ENCODE measurements at regions not wholly inside any gene's neighbourhood (a gene's known extent, or its start where the extent isn't known, plus 50 kb on each side); places are given as distances from the start of the nearest gene placed in this dataset.
"Not testable (repeated sequence)": the region's sequence is repeated elsewhere in the genome, so short reads cannot be mapped to it uniquely, and the experiment has no call there.

- not testable (repeated sequence) for DNase-seq (ENCODE audit: low spot score in 2 of 2); FAIRE-seq
Measured at GRCh38 chr12:14032191-14032590, 50.8 kb upstream of the GRIN2B start.

- no peak for DNase-seq (ENCODE audit: low spot score in 2 of 2)
- FAIRE-seq = no peak
Measured at GRCh38 chr12:14043776-14044175, 62.4 kb upstream of the GRIN2B start.

- FAIRE-seq (no peak), DNase-seq (ENCODE audit: low spot score in 2 of 2) (no peak)
Measured at GRCh38 chr12:14048941-14049545, 67.6 kb upstream of the GRIN2B start.

DNA sequence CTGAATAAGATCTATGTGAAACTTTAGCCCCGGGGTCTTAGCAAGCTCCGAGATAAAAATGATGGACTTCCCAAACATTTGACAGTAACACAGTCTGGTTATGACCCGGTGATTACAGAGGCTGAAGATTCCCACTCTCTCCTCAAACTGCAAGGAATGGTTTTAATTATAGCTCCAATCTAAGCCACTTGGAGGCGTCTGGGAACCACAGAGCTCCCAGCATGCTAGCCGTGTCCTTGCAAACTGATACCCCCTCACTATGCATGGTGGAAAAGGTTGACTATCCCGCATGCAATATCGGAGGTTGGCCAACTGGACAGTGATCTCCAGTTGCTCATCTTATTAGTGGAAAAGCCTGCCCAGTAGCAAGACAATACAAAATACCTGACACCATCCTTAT is 76.5 kb upstream of the GRIN2B start:
- FAIRE-seq (no peak), DNase-seq (ENCODE audit: low spot score in 2 of 2) (no peak)

DNA sequence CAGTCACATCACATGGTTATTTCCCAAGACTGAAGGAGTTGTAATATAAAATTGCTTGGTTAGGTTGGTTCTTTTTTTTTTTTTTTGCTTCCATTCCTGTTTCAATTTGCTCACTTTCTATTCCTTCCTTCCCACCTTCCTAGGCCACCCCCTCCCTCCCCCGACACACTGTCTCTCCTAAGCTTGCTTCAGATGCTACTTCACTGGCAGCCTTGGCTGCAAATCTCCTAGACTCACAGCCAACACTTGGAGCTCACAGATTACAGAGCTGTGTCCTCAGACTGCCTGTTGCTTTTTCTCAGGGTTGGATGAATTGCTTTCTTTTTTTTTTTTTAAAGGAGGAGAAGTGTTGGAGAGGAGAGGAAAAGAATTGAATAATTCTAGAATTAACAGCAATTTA is 77.3 kb upstream of the GRIN2B start:
- DNase-seq (ENCODE audit: low spot score in 2 of 2) (no peak), FAIRE-seq (no peak)

DNA sequence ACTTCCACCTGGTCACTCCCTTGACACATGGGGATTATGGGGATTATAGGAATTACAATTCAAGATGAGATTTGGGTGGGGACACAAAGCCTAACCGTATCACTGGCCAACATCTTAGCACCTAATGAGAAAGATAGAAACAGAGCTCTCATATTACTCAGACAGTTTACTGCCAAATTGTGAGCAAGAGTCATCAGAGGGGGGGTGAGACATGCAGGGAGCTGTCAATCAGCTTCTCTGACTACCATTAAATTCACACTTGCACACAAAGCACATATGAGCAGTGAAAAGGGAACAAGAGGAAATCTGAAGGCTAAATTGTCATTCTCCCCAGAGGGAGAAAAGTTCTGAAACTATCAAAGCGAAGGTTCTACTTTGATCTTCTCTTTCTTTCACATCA is 78.1 kb upstream of the GRIN2B start:
- DNase-seq (ENCODE audit: low spot score in 2 of 2) (no peak), FAIRE-seq (no peak)

- FAIRE-seq (no peak), DNase-seq (ENCODE audit: low spot score in 2 of 2) (no peak)
Measured at GRCh38 chr12:14065616-14066015, 84.2 kb upstream of the GRIN2B start.

- DNase-seq (ENCODE audit: low spot score in 2 of 2) (no peak), FAIRE-seq (no peak)
Measured at GRCh38 chr12:14066021-14066420, 84.6 kb upstream of the GRIN2B start.

DNA sequence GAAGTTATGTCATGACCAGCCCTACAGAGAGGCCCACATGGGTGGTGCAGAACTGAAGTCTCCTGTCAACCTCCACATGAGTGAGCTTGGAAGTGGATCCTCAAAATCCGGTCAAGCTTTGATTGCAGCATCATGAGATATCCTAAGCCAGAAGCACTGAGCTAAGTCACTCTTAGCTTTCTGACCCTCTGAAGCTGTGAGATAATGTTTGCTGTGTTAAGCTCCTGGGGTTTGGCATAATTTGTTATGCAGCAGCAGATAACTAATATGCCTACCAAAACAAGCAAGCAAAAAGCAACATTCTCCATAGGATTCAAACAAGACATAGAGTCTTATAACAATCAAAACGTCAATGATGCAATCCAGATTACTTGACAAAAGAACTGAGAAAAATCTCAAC is 87.6 kb upstream of the GRIN2B start:
- DNase-seq (ENCODE audit: low spot score in 2 of 2) (no peak), FAIRE-seq (no peak)

DNA sequence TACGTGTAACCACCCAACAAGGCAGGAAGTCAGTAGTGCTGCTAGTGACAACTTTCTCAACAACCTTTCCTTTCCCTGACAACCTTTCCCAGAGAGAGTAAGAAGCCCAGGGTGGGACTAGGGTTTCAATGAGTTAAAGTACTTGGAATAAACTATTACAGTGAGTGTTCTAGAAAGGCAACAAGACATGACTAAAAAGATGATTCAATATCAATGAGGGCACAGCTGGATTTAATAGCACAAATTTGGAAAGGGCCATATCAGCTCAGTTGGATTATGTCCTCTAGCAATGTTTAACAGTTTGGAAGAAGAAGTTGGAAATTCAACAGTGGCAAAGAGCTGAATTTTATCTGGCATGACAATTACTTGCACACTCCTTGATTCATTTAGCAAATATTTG is 90.4 kb upstream of the GRIN2B start:
- DNase-seq (ENCODE audit: low spot score in 2 of 2) = no peak
- FAIRE-seq = no peak

DNA sequence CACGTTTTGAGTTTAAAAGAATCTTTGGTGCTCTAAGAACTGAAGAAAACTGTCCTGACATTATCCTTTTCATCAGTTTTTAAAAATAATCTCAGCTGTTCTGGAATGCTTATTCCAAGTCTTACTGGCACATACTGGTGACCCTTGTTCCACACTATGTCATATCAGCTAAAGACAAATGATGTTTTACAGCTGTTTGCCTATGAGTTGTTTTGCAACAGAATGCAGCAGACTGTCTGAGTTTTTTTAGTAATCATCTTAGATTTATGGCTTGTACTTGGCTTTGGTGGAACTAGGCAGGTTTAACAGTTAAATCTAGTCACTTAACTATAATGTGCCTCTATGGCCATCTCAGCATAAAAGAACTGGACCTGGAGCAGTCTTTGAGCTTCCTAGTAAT is 91.6 kb upstream of the GRIN2B start:
- DNase-seq (ENCODE audit: low spot score in 2 of 2) (no peak), FAIRE-seq (no peak)

GRCh38 chr12:14075797-14076393 is 94.5 kb upstream of the GRIN2B start:
- no peak for FAIRE-seq
- DNase-seq (ENCODE audit: low spot score in 2 of 2) = no peak

DNA sequence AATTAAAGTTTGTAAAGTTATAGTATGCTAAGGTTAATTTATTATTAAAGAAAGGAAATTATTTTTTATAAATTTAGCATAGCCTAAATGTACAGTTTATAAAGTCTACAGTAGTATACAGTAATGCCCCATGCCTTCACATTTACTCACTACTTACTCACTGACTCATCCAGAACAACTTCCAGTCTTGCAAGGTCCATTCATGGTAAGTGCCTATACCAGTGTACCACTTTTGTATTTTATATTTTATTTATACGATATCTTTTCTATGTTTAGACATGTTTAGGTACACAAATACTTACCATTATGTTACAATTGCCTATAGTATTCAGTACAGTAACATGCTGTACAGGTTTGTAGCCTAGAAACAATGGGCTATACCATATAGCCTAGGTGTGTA is 95.1 kb upstream of the GRIN2B start:
- DNase-seq (ENCODE audit: low spot score in 2 of 2) (no peak), FAIRE-seq (no peak)

DNA sequence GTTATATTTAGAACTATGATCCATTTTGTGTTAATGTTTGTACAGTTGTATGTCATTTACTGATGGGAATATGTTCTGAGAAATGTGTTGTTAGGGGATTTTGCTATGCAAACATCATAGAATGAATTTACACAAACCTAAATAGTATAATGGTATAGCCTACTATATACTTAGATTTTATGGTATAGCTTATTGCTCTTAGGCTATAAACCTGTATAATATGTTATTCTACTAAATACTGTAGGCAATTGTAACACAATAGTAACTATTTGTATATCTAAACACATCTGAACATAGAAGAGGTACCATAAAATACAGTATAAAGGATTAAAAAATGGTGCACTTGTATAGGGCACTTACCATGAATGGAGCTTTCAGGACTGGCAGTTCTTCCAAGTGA is 105.4 kb upstream of the GRIN2B start:
- no peak for FAIRE-seq
- DNase-seq (ENCODE audit: low spot score in 2 of 2) = no peak

DNA sequence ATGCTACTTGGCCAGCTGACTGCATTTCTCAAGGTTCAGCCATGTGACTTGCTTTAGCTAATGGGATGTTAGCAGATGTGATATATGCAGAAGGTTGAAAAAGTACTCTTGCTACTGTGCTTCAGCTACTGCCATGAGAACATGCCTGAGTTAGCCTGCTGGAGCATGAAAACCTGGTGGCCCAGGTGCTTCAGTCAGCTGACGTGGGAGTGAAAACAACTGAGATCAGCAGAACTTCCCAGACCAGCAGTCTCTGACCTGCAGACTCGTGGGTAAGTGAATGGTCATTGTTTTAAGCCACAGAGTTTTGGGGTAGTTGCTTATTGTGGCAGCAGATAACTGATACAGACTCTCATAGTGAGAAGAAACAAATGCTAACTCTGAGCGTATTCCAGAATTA is 118.6 kb upstream of the GRIN2B start:
- no peak for DNase-seq (ENCODE audit: low spot score in 2 of 2)
- FAIRE-seq = no peak

DNA sequence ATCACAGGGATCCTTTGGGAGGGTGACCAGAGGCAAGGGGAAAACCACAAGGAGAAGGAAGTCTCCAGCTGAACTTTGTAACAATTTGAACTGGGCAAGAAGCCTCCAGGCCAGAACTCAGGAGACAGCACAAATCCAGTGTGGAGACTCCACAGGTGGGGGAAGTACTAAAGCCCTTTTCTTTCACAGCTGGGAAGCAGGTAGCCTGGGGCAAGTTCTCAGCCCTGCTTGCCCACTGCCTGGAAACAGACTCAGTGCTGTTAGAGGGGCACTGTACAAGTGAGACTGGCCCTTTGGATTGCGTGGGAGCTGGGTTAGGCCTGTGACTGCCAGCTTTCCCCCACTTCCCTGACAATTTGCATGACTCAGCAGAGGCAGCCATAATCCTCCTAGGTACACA is 120.2 kb upstream of the GRIN2B start:
- not testable (repeated sequence) for FAIRE-seq

GRCh38 chr12:14111230-14111865 is 129.9 kb upstream of the GRIN2B start:
- FAIRE-seq (no peak), DNase-seq (ENCODE audit: low spot score in 2 of 2) (no peak)

More for the DNA sequence above, 120.2 kb upstream of the GRIN2B start:
- not testable (repeated sequence) for DNase-seq (ENCODE audit: low spot score in 2 of 2)

DNA sequence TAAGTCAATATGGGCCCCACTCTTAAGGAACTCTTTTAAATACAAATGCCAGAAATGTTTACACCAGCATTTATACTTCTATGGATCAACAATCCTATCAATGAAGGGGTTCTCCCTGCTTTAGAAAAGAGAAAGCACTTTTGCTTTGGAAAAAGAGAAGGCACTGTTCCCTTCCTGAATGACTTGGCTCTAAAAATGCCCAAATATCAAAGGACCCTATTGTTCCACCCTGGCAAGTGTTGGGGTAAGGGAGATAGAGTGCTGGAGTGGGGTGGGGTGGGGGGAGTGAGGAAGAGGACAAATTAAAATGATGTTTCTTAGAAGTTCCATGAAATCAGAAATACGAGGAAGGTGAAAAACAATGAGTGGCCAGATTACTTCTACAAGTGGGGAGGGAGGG is 131.6 kb upstream of the GRIN2B start:
- DNase-seq (ENCODE audit: low spot score in 2 of 2) (no peak), FAIRE-seq (no peak)

DNA sequence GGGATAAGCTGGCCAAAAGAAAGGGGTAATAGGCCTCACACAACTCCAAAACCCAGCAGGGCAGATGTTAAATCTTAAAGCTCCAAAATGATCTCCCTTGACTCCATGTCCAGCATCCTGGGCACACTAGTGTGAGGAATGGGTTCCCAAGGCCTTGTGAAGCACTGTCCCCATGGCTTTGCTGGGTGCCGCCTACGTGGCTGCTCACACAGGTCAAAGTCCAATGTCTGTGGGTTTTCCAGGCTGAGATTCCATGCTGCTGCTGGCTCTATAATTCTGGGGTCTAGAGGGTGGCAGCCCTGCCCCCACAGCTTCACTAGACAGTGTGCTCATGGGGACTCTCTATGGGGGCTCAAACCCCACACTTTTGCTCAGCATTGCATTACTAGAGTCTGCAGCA is 145.3 kb upstream of the GRIN2B start:
- FAIRE-seq = no peak
- no peak for DNase-seq (ENCODE audit: low spot score in 2 of 2)

GRCh38 chr12:14129611-14130195 is 148.3 kb upstream of the GRIN2B start:
- FAIRE-seq = no peak
- peak in 1 of 2 donors; percentile 17 for DNase-seq (ENCODE audit: low spot score in 2 of 2)

- no peak for FAIRE-seq
Measured at GRCh38 chr12:14135996-14136395, 154.6 kb upstream of the GRIN2B start.

DNA sequence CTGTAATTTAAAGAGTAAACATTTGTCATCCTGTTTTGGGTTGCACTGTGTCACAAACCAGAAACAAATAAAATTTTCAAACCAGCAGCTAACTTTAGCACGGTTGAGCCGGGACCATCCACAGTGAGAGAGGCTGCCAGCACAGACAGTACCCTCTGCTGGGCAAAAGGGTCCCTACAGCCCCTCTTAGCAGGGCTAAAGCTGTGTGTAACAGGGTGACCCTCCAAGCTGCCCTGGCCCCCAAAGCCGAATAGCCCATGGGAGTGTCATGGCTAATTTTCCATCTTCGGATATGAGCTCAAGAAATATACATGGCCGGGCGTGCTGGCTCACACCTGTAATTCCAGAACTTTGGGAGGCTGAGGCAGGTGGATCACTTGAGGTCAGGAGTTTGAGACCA is 157.1 kb upstream of the GRIN2B start:
- no peak for FAIRE-seq
- no peak for DNase-seq (ENCODE audit: low spot score in 2 of 2)

More at GRCh38 chr12:14135996-14136395, 154.6 kb upstream of the GRIN2B start:
- DNase-seq (ENCODE audit: low spot score in 2 of 2) = no peak

Data from frontal cortex (tissue), 3 donors.